ENCODE measurements at regions not wholly inside any gene's neighbourhood (a gene's known extent, or its start where the extent isn't known, plus 50 kb on each side); places are given as distances from the start of the nearest gene placed in this dataset.

DNA sequence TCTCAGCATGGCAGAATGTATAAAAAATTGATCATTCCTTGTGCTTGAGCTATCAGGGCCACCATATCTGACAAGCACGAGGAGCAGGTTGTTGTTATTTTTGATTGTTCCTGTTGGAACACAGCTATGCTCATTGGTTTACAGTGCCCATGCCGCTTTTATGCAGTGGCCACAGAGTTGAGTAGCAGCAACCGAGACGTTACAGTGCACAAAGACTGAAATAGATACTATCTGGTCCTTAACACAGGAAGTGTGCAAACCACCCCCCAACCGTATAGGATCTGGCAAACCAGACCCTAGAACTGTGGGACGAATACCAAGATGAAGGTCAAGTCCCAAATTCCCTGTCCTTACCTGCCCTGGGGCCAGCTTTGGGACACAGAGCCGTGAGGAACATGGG lies 216.6 kb downstream of the KLF6 start:
- TF ChIP-seq BACH2 (CRISPR knock-in tag; IDR thresholded peaks at IDR 0.05; ENCODE audit: borderline replicate concordance) (no peak), TOX (CRISPR knock-in tag; IDR thresholded peaks at IDR 0.05; ENCODE audit: borderline replicate concordance) (no peak), OSR1 (CRISPR knock-in tag; IDR thresholded peaks at IDR 0.05) (no peak), ZNF565 (CRISPR knock-in tag; conservative IDR thresholded peaks at IDR 0.05; ENCODE audit: low read depth) (no peak), GLIS3 (CRISPR knock-in tag; IDR thresholded peaks at IDR 0.05) (no peak), PPARA (CRISPR knock-in tag; IDR thresholded peaks at IDR 0.05; ENCODE audit: borderline replicate concordance) (no peak), ZFP30 (CRISPR knock-in tag; IDR thresholded peaks at IDR 0.05) (no peak), TCF4 (CRISPR knock-in tag; IDR thresholded peaks at IDR 0.05; ENCODE audit: borderline replicate concordance) (no peak), ZNF8 (CRISPR knock-in tag; IDR thresholded peaks at IDR 0.05) (no peak), RARB (CRISPR knock-in tag; IDR thresholded peaks at IDR 0.05) (no peak), ESRRG (CRISPR knock-in tag; IDR thresholded peaks at IDR 0.05) (no peak), ARNTL (CRISPR knock-in tag; IDR thresholded peaks at IDR 0.05; ENCODE audit: borderline replicate concordance, low read depth) (no peak)
- TF ChIP-seq, protein P1, sequence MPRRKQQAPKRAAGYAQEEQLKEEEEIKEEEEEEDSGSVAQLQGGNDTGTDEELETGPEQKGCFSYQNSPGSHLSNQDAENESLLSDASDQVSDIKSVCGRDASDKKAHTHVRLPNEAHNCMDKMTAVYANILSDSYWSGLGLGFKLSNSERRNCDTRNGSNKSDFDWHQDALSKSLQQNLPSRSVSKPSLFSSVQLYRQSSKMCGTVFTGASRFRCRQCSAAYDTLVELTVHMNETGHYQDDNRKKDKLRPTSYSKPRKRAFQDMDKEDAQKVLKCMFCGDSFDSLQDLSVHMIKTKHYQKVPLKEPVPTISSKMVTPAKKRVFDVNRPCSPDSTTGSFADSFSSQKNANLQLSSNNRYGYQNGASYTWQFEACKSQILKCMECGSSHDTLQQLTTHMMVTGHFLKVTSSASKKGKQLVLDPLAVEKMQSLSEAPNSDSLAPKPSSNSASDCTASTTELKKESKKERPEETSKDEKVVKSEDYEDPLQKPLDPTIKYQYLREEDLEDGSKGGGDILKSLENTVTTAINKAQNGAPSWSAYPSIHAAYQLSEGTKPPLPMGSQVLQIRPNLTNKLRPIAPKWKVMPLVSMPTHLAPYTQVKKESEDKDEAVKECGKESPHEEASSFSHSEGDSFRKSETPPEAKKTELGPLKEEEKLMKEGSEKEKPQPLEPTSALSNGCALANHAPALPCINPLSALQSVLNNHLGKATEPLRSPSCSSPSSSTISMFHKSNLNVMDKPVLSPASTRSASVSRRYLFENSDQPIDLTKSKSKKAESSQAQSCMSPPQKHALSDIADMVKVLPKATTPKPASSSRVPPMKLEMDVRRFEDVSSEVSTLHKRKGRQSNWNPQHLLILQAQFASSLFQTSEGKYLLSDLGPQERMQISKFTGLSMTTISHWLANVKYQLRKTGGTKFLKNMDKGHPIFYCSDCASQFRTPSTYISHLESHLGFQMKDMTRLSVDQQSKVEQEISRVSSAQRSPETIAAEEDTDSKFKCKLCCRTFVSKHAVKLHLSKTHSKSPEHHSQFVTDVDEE (CRISPR knock-in tag; IDR thresholded peaks at IDR 0.05) = no peak
- TF ChIP-seq, protein P2, sequence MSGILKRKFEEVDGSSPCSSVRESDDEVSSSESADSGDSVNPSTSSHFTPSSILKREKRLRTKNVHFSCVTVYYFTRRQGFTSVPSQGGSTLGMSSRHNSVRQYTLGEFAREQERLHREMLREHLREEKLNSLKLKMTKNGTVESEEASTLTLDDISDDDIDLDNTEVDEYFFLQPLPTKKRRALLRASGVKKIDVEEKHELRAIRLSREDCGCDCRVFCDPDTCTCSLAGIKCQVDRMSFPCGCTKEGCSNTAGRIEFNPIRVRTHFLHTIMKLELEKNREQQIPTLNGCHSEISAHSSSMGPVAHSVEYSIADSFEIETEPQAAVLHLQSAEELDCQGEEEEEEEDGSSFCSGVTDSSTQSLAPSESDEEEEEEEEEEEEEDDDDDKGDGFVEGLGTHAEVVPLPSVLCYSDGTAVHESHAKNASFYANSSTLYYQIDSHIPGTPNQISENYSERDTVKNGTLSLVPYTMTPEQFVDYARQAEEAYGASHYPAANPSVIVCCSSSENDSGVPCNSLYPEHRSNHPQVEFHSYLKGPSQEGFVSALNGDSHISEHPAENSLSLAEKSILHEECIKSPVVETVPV (CRISPR knock-in tag; IDR thresholded peaks at IDR 0.05) = no peak
- TF ChIP-seq, protein P3, sequence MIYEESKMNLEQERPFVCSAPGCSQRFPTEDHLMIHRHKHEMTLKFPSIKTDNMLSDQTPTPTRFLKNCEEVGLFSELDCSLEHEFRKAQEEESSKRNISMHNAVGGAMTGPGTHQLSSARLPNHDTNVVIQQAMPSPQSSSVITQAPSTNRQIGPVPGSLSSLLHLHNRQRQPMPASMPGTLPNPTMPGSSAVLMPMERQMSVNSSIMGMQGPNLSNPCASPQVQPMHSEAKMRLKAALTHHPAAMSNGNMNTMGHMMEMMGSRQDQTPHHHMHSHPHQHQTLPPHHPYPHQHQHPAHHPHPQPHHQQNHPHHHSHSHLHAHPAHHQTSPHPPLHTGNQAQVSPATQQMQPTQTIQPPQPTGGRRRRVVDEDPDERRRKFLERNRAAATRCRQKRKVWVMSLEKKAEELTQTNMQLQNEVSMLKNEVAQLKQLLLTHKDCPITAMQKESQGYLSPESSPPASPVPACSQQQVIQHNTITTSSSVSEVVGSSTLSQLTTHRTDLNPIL (CRISPR knock-in tag; IDR thresholded peaks at IDR 0.05; ENCODE audit: low read depth) = no peak
- TF ChIP-seq, protein P4, sequence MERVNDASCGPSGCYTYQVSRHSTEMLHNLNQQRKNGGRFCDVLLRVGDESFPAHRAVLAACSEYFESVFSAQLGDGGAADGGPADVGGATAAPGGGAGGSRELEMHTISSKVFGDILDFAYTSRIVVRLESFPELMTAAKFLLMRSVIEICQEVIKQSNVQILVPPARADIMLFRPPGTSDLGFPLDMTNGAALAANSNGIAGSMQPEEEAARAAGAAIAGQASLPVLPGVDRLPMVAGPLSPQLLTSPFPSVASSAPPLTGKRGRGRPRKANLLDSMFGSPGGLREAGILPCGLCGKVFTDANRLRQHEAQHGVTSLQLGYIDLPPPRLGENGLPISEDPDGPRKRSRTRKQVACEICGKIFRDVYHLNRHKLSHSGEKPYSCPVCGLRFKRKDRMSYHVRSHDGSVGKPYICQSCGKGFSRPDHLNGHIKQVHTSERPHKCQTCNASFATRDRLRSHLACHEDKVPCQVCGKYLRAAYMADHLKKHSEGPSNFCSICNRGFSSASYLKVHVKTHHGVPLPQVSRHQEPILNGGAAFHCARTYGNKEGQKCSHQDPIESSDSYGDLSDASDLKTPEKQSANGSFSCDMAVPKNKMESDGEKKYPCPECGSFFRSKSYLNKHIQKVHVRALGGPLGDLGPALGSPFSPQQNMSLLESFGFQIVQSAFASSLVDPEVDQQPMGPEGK (CRISPR knock-in tag; IDR thresholded peaks at IDR 0.05; ENCODE audit: borderline replicate concordance) = no peak
- TF ChIP-seq, protein P5, sequence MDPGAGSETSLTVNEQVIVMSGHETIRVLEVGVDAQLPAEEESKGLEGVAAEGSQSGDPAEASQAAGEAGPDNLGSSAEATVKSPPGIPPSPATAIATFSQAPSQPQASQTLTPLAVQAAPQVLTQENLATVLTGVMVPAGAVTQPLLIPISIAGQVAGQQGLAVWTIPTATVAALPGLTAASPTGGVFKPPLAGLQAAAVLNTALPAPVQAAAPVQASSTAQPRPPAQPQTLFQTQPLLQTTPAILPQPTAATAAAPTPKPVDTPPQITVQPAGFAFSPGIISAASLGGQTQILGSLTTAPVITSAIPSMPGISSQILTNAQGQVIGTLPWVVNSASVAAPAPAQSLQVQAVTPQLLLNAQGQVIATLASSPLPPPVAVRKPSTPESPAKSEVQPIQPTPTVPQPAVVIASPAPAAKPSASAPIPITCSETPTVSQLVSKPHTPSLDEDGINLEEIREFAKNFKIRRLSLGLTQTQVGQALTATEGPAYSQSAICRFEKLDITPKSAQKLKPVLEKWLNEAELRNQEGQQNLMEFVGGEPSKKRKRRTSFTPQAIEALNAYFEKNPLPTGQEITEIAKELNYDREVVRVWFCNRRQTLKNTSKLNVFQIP (CRISPR knock-in tag; IDR thresholded peaks at IDR 0.05; ENCODE audit: borderline replicate concordance, low read depth) = no peak
- ATAC-seq = no peak

DNA sequence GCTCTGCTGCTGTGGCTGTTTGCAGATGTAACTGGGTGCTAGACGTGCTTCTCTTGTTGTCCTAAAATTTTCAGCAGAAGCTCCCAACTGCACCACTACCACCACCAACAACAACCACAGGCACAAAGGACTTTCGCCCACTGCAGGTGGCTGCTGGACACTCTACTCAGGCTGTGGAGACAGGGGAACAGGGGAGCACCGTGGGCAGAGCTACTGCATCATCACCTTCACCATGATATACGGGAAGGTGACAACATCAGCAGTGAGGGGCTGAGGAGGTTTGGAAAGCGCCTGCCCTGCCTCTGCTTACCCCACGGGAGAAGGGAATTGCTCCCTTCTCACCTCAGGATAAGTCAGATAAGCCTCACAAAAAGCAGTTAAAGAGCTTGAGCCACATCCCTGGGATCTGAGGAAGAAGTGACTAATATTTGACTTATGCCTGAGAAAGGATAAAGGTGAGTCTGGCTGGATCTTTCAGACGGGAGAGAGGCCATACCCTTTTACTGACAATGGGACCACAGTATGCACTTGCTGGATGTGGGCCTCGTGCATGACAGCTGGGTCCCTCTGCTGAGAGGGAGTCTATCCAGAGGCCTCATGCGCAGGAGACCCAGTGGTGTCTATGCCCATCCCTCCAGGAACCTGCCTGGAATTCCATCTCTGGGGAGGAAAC lies 217.6 kb downstream of the KLF6 start:
- TF ChIP-seq ZFP3 (CRISPR knock-in tag; IDR thresholded peaks at IDR 0.05) = no peak
- TF ChIP-seq, protein P1 (CRISPR knock-in tag; IDR thresholded peaks at IDR 0.05) = no peak
- no peak for TF ChIP-seq ZNF565 (CRISPR knock-in tag; conservative IDR thresholded peaks at IDR 0.05; ENCODE audit: low read depth)
- TF ChIP-seq, protein P2 (CRISPR knock-in tag; IDR thresholded peaks at IDR 0.05) = no peak
- no peak for TF ChIP-seq OSR1 (CRISPR knock-in tag; IDR thresholded peaks at IDR 0.05)
- TF ChIP-seq ARNTL (CRISPR knock-in tag; IDR thresholded peaks at IDR 0.05; ENCODE audit: borderline replicate concordance, low read depth) = no peak
- TF ChIP-seq TOX (CRISPR knock-in tag; IDR thresholded peaks at IDR 0.05; ENCODE audit: borderline replicate concordance) = no peak
- TF ChIP-seq GLIS3 (CRISPR knock-in tag; IDR thresholded peaks at IDR 0.05) = no peak
- TF ChIP-seq ESRRG (CRISPR knock-in tag; IDR thresholded peaks at IDR 0.05) = no peak
- no peak for TF ChIP-seq ZNF70 (CRISPR knock-in tag; IDR thresholded peaks at IDR 0.05)
- TF ChIP-seq, protein P4 (CRISPR knock-in tag; IDR thresholded peaks at IDR 0.05; ENCODE audit: borderline replicate concordance) = no peak
- no peak for ATAC-seq
